ENCODE measurements at regions not wholly inside any gene's neighbourhood (a gene's known extent, or its start where the extent isn't known, plus 50 kb on each side); places are given as distances from the start of the nearest gene placed in this dataset.

GRCh38 chr13:111526922-111527321, 206.5 kb downstream of the TEX29 start:
- Histone ChIP-seq H3K9me3 (no peaks in the 10 kb centered on the region), H3K27me3 (peaks cover 0 to 22% (median 0%) of the 10 kb centered on the region in 4 donors), H3K4me3 (no peak overlapping the region), H3K36me3 (no peaks in the 10 kb centered on the region), H3K4me1 (peaks cover 0 to 16% (median 11%) of the 10 kb centered on the region in 4 donors), H3K27ac (replicated peaks in 1 of 4) (no peak overlapping the region)
- DNase-seq (ENCODE audit: extremely low spot score): no peak
- TF ChIP-seq POLR2A (IDR thresholded peaks at IDR 0.05; ENCODE audit: low read depth): no peak
- no peak for TF ChIP-seq POLR2AphosphoS5 (IDR thresholded peaks at IDR 0.05)
- TF ChIP-seq, protein P1, sequence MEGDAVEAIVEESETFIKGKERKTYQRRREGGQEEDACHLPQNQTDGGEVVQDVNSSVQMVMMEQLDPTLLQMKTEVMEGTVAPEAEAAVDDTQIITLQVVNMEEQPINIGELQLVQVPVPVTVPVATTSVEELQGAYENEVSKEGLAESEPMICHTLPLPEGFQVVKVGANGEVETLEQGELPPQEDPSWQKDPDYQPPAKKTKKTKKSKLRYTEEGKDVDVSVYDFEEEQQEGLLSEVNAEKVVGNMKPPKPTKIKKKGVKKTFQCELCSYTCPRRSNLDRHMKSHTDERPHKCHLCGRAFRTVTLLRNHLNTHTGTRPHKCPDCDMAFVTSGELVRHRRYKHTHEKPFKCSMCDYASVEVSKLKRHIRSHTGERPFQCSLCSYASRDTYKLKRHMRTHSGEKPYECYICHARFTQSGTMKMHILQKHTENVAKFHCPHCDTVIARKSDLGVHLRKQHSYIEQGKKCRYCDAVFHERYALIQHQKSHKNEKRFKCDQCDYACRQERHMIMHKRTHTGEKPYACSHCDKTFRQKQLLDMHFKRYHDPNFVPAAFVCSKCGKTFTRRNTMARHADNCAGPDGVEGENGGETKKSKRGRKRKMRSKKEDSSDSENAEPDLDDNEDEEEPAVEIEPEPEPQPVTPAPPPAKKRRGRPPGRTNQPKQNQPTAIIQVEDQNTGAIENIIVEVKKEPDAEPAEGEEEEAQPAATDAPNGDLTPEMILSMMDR (IDR thresholded peaks at IDR 0.05): no peak
- no peak for TF ChIP-seq EP300 (IDR thresholded peaks at IDR 0.05)
- WGBS: 52% methylated on average over 7 of the region's 7 CpGs
- intact Hi-C loops (cut with DNase I): no loop called here

- H3K36me3 ChIP-seq: no peaks in the 10 kb centered on the region
- DNase-seq (ENCODE audit: extremely low spot score): no peak
- WGBS: 76% methylated on average over 14 of the region's 14 CpGs
- no peaks in the 10 kb centered on the region for H3K9me3 ChIP-seq
- H3K27ac ChIP-seq (replicated peaks in 1 of 4): no peak overlapping the region
- TF ChIP-seq EP300 (IDR thresholded peaks at IDR 0.05) (no peak), POLR2A (IDR thresholded peaks at IDR 0.05; ENCODE audit: low read depth) (no peak), POLR2AphosphoS5 (IDR thresholded peaks at IDR 0.05) (no peak)
- TF ChIP-seq, protein P1 (IDR thresholded peaks at IDR 0.05): no peak
- H3K4me1 ChIP-seq: peaks cover 0 to 16% (median 11%) of the 10 kb centered on the region in 4 donors
- intact Hi-C loops (cut with DNase I): no loop called here
- no peak overlapping the region for H3K4me3 ChIP-seq
- peaks cover 0 to 22% (median 0%) of the 10 kb centered on the region in 4 donors for H3K27me3 ChIP-seq
Measured at GRCh38 chr13:111527614-111528229, 207.3 kb downstream of the TEX29 start.

- Histone ChIP-seq H3K27ac (replicated peaks in 1 of 4) (no peak overlapping the region), H3K36me3 (no peaks in the 10 kb centered on the region), H3K9me3 (no peaks in the 10 kb centered on the region), H3K4me3 (no peak overlapping the region), H3K27me3 (peaks cover 0 to 29% (median 0%) of the 10 kb centered on the region in 4 donors), H3K4me1 (peaks cover 0 to 16% (median 11%) of the 10 kb centered on the region in 4 donors)
- DNase-seq (ENCODE audit: extremely low spot score): no peak
- TF ChIP-seq POLR2AphosphoS5 (IDR thresholded peaks at IDR 0.05): no peak
- TF ChIP-seq, protein P1 (IDR thresholded peaks at IDR 0.05): no peak
- no peak for TF ChIP-seq EP300 (IDR thresholded peaks at IDR 0.05)
- TF ChIP-seq POLR2A (IDR thresholded peaks at IDR 0.05; ENCODE audit: low read depth): no peak
- intact Hi-C loops (cut with DNase I): no loop called here
- 97% methylated on average over 3 of the region's 3 CpGs for WGBS
Measured at GRCh38 chr13:111528513-111528912, 208.1 kb downstream of the TEX29 start.

DNA sequence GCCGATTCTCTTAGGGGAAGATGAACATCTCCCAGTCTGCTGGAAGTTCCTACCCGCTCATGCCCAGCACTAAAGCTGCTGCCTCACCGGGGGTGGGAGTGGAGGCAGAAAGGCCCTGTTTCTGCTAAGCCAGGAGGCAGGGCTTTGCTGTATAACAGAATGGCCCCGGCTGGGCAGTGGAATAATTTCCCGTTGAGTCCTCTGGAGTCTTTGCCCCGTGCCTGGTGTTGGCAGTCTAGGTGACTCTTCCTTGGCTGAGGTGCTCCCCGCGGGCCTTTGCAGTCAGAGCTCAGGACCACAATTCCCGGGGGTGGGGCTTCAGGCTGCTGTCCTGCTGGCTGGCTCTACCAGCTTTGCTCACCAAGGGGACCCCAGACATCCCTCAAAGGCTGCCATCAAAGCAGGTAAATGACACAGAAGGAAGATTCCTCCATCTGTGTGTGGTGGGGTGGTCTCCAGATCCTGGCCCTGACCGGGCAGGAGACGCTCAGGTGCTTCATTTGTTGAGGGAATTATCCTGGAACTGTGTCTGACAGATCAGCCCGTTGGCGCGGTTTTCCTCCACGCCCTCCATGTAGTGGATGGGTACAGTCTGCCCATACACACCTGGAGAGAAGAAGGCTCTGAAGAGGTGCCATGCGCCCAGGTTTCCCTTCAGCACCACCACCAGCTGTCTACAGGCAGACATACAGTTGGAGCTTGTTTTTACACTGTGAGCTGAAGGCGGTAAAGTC, 209.9 kb downstream of the TEX29 start:
- TF ChIP-seq POLR2AphosphoS5 (IDR thresholded peaks at IDR 0.05): no peak
- TF ChIP-seq POLR2A (IDR thresholded peaks at IDR 0.05; ENCODE audit: low read depth): no peak
- TF ChIP-seq, protein P1 (IDR thresholded peaks at IDR 0.05): no peak
- no peak for TF ChIP-seq EP300 (IDR thresholded peaks at IDR 0.05)
- Histone ChIP-seq H3K9me3 (no peaks in the 10 kb centered on the region), H3K4me1 (peaks cover 0 to 16% (median 12%) of the 10 kb centered on the region in 4 donors), H3K36me3 (no peaks in the 10 kb centered on the region), H3K27ac (replicated peaks in 1 of 4) (no peak overlapping the region), H3K27me3 (peaks cover 0 to 47% (median 0%) of the 10 kb centered on the region in 4 donors), H3K4me3 (no peak overlapping the region)
- intact Hi-C loops (cut with DNase I): no loop called here
- WGBS: 89% methylated on average over 16 of the region's 17 CpGs
- DNase-seq (ENCODE audit: extremely low spot score): no peak

Data from esophagus muscularis mucosa (tissue), 4 donors.